HL-60 (cell line): ENCODE measurements at regions not wholly inside any gene's neighbourhood (a gene's known extent, or its start where the extent isn't known, plus 50 kb on each side); places are given as distances from the start of the nearest gene placed in this dataset.

Source experiments
- DNase-seq, 2 experiments: peaks; one replicate each; pipeline ENCODE4 v3.0.0-alpha.2; 2010 to 2020; ENCODE audit warnings: low read depth in 1 of 2, low spot score in 1 of 2
- H3K27ac ChIP-seq: fragments of 250-450 bp; sonication (Bioruptor Pico); replicated peaks from 2 replicates; pipeline ENCODE4 v1.5.1; 2020; ENCODE audit warnings: mild to moderate bottlenecking, moderate library complexity
- H3K27me3 ChIP-seq: fragments of 250-450 bp; sonication (Bioruptor Pico); 2 replicates; pipeline ENCODE4 v1.5.1; 2021; ENCODE audit warnings: mild to moderate bottlenecking, moderate library complexity; ENCODE audit not compliant: insufficient read depth, poor library complexity, severe bottlenecking
- H3K4me3 ChIP-seq: replicated peaks from 2 replicates; pipeline ENCODE4 v1.5.1; 2011; ENCODE audit warnings: mild to moderate bottlenecking, control low read depth, low read length; ENCODE audit not compliant: insufficient read depth
- CTCF ChIP-seq: IDR thresholded peaks from one replicate; pipeline ENCODE4 v1.5.1; 2011; ENCODE audit warnings: low read length, control low read depth, inconsistent platforms; ENCODE audit not compliant: insufficient read depth
- GABPA ChIP-seq: IDR thresholded peaks from 2 replicates; pipeline ENCODE4 v1.6.1; 2012; ENCODE audit warnings: low read depth
- POLR2AphosphoS5 ChIP-seq: IDR thresholded peaks from 2 replicates; pipeline ENCODE4 v1.6.1; 2012; ENCODE audit warnings: low read depth
- REST ChIP-seq: IDR thresholded peaks from 2 replicates; pipeline ENCODE4 v1.6.1; 2012; ENCODE audit warnings: low read depth; ENCODE audit not compliant: insufficient replicate concordance
- SPI1 ChIP-seq: IDR thresholded peaks from 2 replicates; pipeline ENCODE4 v1.6.1; 2012; ENCODE audit warnings: low read depth, mild to moderate bottlenecking, borderline replicate concordance

- H3K27ac ChIP-seq, result peak overlapping the region; percentile 5; the same call in 1 of the 2 replicates
- H3K27me3 ChIP-seq, result no peaks in the 10 kb centered on the region
- DNase-seq, result peak in 1 of 2 experiments; percentile 33
- no peak overlapping the region for H3K4me3 ChIP-seq
- TF ChIP-seq CTCF (no peak), SPI1 (peak; percentile 88), POLR2AphosphoS5 (no peak)
Observed at GRCh38 chr4:105088110-105088879, 58.4 kb upstream of the TET2 start.

GRCh38 chr4:105092356-105092755 lies 54.3 kb upstream of the TET2 start:
- Histone ChIP-seq H3K27ac (no peak overlapping the region), H3K4me3 (no peak overlapping the region), H3K27me3 (no peaks in the 10 kb centered on the region)
- TF ChIP-seq REST, result no peak
- TF ChIP-seq GABPA, result no peak
- no peak for TF ChIP-seq CTCF
- no peak for TF ChIP-seq SPI1
- no peak for TF ChIP-seq POLR2AphosphoS5
- DNase-seq, result no peak

- TF ChIP-seq CTCF (no peak), GABPA (no peak), POLR2AphosphoS5 (no peak), SPI1 (no peak), REST (no peak)
- no peak overlapping the region for H3K27ac ChIP-seq
- H3K4me3 ChIP-seq, result no peak overlapping the region
- DNase-seq, result no peak
- H3K27me3 ChIP-seq, result no peaks in the 10 kb centered on the region
Observed at GRCh38 chr4:105092768-105093167, 53.9 kb upstream of the TET2 start.

- Histone ChIP-seq H3K4me3 (no peak overlapping the region), H3K27me3 (no peaks in the 10 kb centered on the region), H3K27ac (no peak overlapping the region)
- no peak for TF ChIP-seq GABPA
- TF ChIP-seq REST, result no peak
- no peak for TF ChIP-seq SPI1
- no peak for TF ChIP-seq CTCF
- no peak for TF ChIP-seq POLR2AphosphoS5
- no peak for DNase-seq
Observed at GRCh38 chr4:105093975-105094374, 52.7 kb upstream of the TET2 start.
